ENCODE measurements at regions not wholly inside any gene's neighbourhood (a gene's known extent, or its start where the extent isn't known, plus 50 kb on each side); places are given as distances from the start of the nearest gene placed in this dataset.

DNA sequence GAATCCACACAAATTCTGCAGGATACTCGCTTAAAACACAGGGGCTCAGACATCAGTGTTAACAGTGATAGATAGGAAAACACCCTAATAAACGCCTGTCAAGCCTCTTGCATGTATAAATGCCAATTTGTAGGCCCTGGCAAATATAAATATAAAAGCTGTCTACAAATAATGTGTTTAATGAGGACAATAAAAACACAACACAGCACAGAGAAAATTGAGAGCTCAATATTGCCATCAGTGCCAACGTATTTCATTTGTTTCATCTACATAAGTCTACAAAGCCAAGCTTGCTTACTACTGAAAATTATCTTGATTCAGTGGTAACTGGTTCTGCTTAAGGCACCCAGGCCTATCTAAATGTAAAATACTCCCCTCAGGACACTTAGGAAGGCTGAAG lies 1387.0 kb upstream of the TENM4 start:
- Histone ChIP-seq H3K79me2 (ENCODE audit: insufficient read depth, low read length) (no peaks in the 10 kb centered on the region), H4K91ac (ENCODE audit: insufficient read length, low read depth, low read length) (no peak overlapping the region), H4K20me1 (ENCODE audit: control insufficient read depth, insufficient read depth, insufficient read length) (no peaks in the 10 kb centered on the region), H3K4ac (ENCODE audit: low read depth, low read length) (no peak overlapping the region), H3K79me1 (ENCODE audit: insufficient read depth, low read depth, low read length, poor library complexity, severe bottlenecking) (no peaks in the 10 kb centered on the region), H2BK20ac (ENCODE audit: low read depth, low read length, poor library complexity, severe bottlenecking) (no peak overlapping the region), H4K5ac (ENCODE audit: insufficient read length, low read depth, low read length) (no peak overlapping the region), H3K4me1 (ENCODE audit: insufficient read depth, low read length) (no peaks in the 10 kb centered on the region; the same call in 1 of the 2 replicates), H3K9ac (ENCODE audit: extremely low read depth, insufficient read length, low read length) (no peak overlapping the region), H3K56ac (ENCODE audit: insufficient read length, low read depth, low read length) (no peak overlapping the region), H3K23ac (ENCODE audit: insufficient read length, low read depth, low read length) (no peak overlapping the region), H2AFZ (ENCODE audit: low read length) (no peak overlapping the region), H2BK120ac (ENCODE audit: low read depth, low read length, poor library complexity, severe bottlenecking) (no peak overlapping the region), H3K14ac (ENCODE audit: insufficient read depth, low read length) (no peak overlapping the region), H3T11ph (ENCODE audit: low read length) (no peak overlapping the region), H3K9me3 (ENCODE audit: control insufficient read depth, low read depth, low read length) (no peaks in the 10 kb centered on the region), H2BK12ac (ENCODE audit: insufficient read length, low read depth, low read length) (no peak overlapping the region), H2BK5ac (ENCODE audit: insufficient read length, low read length) (no peak overlapping the region), H2AK5ac (ENCODE audit: insufficient read length, low read length) (no peak overlapping the region), H4K8ac (replicated peaks; ENCODE audit: insufficient read length, low read depth, low read length) (no peak overlapping the region), H3K4me2 (ENCODE audit: insufficient read depth, insufficient read length, low read length) (no peak overlapping the region), H3K27ac (ENCODE audit: insufficient read length, low read depth, low read length) (no peak overlapping the region), H3K23me2 (ENCODE audit: insufficient read length, low read depth, low read length, poor library complexity, severe bottlenecking) (no peaks in the 10 kb centered on the region), H3K18ac (ENCODE audit: insufficient read length, low read depth, low read length) (no peak overlapping the region), H2BK15ac (ENCODE audit: low read depth, low read length) (no peak overlapping the region), H3K27me3 (ENCODE audit: insufficient read depth, low read length) (no peaks in the 10 kb centered on the region)
- H3K27ac Mint-ChIP-seq: no peak overlapping the region
- DNase-seq: no peak
- no CpG with 5 or more reads among the region's 3 CpGs for WGBS (ENCODE audit: extremely low coverage, insufficient read length, low lambda C conversion rate)
- H3K9me3 Mint-ChIP-seq: no peaks in the 10 kb centered on the region
- H3K27me3 Mint-ChIP-seq (ENCODE audit: low read depth): no peaks in the 10 kb centered on the region
- peaks cover 0 to 4% of the 10 kb centered on the region in 2 experiments; a peak in 1 of 4 replicates for H3K4me1 Mint-ChIP-seq
- TF ChIP-seq, protein P1, sequence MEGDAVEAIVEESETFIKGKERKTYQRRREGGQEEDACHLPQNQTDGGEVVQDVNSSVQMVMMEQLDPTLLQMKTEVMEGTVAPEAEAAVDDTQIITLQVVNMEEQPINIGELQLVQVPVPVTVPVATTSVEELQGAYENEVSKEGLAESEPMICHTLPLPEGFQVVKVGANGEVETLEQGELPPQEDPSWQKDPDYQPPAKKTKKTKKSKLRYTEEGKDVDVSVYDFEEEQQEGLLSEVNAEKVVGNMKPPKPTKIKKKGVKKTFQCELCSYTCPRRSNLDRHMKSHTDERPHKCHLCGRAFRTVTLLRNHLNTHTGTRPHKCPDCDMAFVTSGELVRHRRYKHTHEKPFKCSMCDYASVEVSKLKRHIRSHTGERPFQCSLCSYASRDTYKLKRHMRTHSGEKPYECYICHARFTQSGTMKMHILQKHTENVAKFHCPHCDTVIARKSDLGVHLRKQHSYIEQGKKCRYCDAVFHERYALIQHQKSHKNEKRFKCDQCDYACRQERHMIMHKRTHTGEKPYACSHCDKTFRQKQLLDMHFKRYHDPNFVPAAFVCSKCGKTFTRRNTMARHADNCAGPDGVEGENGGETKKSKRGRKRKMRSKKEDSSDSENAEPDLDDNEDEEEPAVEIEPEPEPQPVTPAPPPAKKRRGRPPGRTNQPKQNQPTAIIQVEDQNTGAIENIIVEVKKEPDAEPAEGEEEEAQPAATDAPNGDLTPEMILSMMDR (conservative IDR thresholded peaks at IDR 0.05): no peak
- H3K36me3 Mint-ChIP-seq (ENCODE audit: insufficient read depth in 1 of 3, low read depth in 3 of 3): no peaks in the 10 kb centered on the region
- H3K4me3 Mint-ChIP-seq: no peak overlapping the region

Measured in H9 (cell line).